PFSK-1 (cell line): ENCODE measurements at regions not wholly inside any gene's neighbourhood (a gene's known extent, or its start where the extent isn't known, plus 50 kb on each side); places are given as distances from the start of the nearest gene placed in this dataset.

Experiments used
- POLR2AphosphoS5 ChIP-seq: IDR thresholded peaks from 2 replicates; pipeline ENCODE4 v1.6.1; 2012; ENCODE audit warnings: low read depth, mild to moderate bottlenecking, control low read depth, low read length, moderate library complexity
- TAF1 ChIP-seq: IDR thresholded peaks from 2 replicates; pipeline ENCODE4 v1.6.1; 2012; ENCODE audit warnings: low read length, control low read depth, borderline replicate concordance; ENCODE audit not compliant: insufficient read depth

- no peak for TF ChIP-seq TAF1
- no peak for TF ChIP-seq POLR2AphosphoS5
These were observed 249.1 kb upstream of the NR4A3 start for GRCh38 chr9:99572567-99572966.
